ENCODE measurements at regions not wholly inside any gene's neighbourhood (a gene's known extent, or its start where the extent isn't known, plus 50 kb on each side); places are given as distances from the start of the nearest gene placed in this dataset.

DNA sequence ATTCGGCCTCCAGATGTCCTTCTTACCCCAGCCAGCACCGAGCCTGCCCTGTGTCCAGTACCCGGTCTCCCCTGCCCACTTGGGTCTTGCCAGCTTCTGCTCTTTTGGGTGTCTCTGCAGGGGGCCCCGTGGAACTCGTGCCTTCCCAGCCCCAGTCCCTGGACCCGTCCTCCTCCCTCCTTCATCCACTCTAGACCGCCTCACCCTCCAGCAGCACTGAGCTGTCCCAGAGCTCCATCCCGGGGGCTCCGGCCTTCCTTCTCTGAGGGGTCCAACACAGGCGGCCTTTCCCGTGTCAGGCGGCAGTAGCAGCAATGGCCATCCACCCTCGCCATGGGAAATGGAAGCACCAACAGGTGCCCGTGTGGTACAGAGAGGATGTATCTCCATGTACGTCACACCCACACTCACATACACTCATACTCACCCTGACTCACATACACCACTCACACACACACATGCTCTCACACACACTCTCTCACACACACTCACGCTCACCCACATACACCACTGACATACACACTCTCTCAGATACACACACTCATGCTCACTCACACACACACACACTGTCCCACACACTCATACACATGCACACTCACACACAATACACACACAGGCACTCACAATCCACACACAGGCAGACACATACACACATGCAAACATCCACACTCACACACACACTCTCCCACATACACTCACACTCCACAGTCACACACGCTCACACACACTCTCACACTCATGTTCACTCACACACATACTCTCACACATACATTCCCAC is 827.5 kb upstream of the SALL3 start:
- intact Hi-C loops (cut with DNase I, micrococcal nuclease): no loop called here
- no peak for ATAC-seq

DNA sequence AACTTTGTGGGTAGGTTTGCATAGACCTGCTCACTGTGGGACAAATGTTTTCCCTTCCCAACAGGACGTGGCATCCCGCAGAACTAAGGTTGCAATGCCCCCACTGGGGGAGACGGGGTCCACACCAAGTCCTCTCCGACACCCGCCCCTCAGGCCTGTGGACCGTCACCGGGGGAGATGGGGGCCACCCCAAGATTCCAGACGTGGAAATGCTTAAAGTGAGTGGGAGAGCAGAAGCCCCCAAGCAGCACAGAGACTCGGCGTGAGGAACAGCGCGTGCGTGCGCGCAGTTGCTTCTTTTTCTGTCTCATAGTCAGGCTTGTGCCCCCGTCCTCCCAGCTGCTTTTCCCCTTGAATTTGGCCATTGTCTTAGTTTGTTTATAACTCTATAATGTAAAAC is 826.3 kb upstream of the SALL3 start:
- intact Hi-C loops (cut with DNase I, micrococcal nuclease): no loop called here
- no peaks in the 10 kb centered on the region for H3K4me1 Mint-ChIP-seq
- no peak for ATAC-seq
- no peaks in the 10 kb centered on the region for H3K9me3 Mint-ChIP-seq (ENCODE audit: low read depth)
- no peaks in the 10 kb centered on the region for H3K36me3 Mint-ChIP-seq (ENCODE audit: low read depth)
- ChIA-PET POLR2A (no interaction called here), CTCF (no interaction called here)
- no peak overlapping the region for H3K4me3 Mint-ChIP-seq
- H3K27me3 Mint-ChIP-seq: no peaks in the 10 kb centered on the region
- no peak for DNase-seq
- no peak overlapping the region for H3K27ac Mint-ChIP-seq

More for the DNA sequence above, 827.5 kb upstream of the SALL3 start:
- H3K4me3 Mint-ChIP-seq: no peak overlapping the region
- H3K9me3 Mint-ChIP-seq (ENCODE audit: low read depth): no peaks in the 10 kb centered on the region
- DNase-seq: no peak
- POLR2A ChIA-PET: no interaction called here
- no peaks in the 10 kb centered on the region for H3K4me1 Mint-ChIP-seq
- no peaks in the 10 kb centered on the region for H3K36me3 Mint-ChIP-seq (ENCODE audit: low read depth)
- no peaks in the 10 kb centered on the region for H3K27me3 Mint-ChIP-seq
- CTCF ChIA-PET: no interaction called here
- H3K27ac Mint-ChIP-seq: no peak overlapping the region

DNA sequence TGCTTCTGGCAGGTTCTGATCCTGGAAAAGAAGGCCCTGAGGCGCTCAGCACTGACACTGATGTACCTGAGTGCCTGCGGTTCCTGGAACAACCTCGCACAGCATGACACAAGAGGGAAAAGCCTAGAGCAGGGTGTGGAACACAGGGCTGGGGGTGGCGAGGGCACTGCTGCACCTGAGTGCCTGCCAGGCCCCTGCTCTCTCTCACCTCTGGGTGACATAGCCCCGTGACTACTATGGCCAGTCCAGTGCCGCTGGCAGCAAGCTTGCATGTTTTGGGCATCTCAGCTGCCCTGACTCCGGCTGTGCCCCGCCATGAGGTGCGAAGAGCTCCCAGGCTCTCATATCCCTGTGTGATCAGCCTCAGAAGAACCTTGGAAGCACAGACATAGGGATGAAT is 825.2 kb upstream of the SALL3 start:
- H3K4me3 Mint-ChIP-seq: no peak overlapping the region
- no peaks in the 10 kb centered on the region for H3K9me3 Mint-ChIP-seq (ENCODE audit: low read depth)
- H3K4me1 Mint-ChIP-seq: no peaks in the 10 kb centered on the region
- ATAC-seq: no peak
- DNase-seq: no peak
- H3K36me3 Mint-ChIP-seq (ENCODE audit: low read depth): no peaks in the 10 kb centered on the region
- CTCF ChIA-PET: no interaction called here
- POLR2A ChIA-PET: no interaction called here
- H3K27ac Mint-ChIP-seq: no peak overlapping the region
- intact Hi-C loops (cut with DNase I, micrococcal nuclease): no loop called here
- no peaks in the 10 kb centered on the region for H3K27me3 Mint-ChIP-seq

DNA sequence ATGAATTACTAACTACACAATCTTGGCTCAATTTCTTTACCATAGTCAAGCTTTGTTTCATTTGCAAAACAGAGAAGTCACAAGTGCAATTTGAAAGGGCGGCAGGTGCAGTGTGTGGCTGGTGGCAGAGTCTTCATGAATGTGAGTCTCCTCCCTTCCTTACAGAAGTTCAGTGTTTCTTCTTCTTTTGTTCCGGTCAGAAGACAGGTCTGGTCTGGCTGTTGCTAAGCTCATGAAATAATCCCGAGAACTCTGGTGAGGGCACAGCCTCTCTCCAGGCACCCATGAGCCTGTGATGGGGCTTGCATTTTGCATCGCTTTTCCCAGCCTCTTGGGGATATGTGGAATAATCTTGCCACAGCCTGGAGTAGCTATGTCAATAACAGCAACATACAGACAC is 824.8 kb upstream of the SALL3 start:
- H3K36me3 Mint-ChIP-seq (ENCODE audit: low read depth): no peaks in the 10 kb centered on the region
- H3K27ac Mint-ChIP-seq: no peak overlapping the region
- ATAC-seq (no peak), DNase-seq (no peak)
- ChIA-PET CTCF (no interaction called here), POLR2A (no interaction called here)
- no peaks in the 10 kb centered on the region for H3K27me3 Mint-ChIP-seq
- intact Hi-C loops (cut with DNase I, micrococcal nuclease): no loop called here
- no peaks in the 10 kb centered on the region for H3K4me1 Mint-ChIP-seq
- no peak overlapping the region for H3K4me3 Mint-ChIP-seq
- no peaks in the 10 kb centered on the region for H3K9me3 Mint-ChIP-seq (ENCODE audit: low read depth)

DNA sequence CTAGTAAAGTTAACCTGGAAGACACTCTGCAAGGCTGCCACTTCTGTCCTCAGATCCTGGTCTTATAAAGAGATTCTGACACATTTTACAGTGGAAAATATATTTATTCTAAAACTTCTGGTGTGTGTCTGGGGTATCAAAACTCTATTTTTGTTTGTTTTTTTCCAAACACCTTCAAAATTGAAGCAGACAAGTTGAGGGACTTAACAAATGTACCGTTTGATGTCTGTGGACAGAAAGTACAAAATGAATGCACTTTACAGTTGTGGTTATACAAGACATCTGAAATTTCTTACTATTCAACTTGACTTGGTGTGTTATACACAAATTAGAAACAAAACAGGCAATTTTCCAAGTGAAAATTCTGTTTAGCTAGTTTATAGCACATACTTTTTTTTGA is 823.2 kb upstream of the SALL3 start:
- H3K27ac Mint-ChIP-seq: no peak overlapping the region
- ChIA-PET POLR2A (no interaction called here), CTCF (no interaction called here)
- H3K4me3 Mint-ChIP-seq: no peak overlapping the region
- no peaks in the 10 kb centered on the region for H3K36me3 Mint-ChIP-seq (ENCODE audit: low read depth)
- DNase-seq (no peak), ATAC-seq (no peak)
- no peaks in the 10 kb centered on the region for H3K9me3 Mint-ChIP-seq (ENCODE audit: low read depth)
- intact Hi-C loops (cut with DNase I, micrococcal nuclease): no loop called here
- H3K27me3 Mint-ChIP-seq: no peaks in the 10 kb centered on the region
- no peaks in the 10 kb centered on the region for H3K4me1 Mint-ChIP-seq

DNA sequence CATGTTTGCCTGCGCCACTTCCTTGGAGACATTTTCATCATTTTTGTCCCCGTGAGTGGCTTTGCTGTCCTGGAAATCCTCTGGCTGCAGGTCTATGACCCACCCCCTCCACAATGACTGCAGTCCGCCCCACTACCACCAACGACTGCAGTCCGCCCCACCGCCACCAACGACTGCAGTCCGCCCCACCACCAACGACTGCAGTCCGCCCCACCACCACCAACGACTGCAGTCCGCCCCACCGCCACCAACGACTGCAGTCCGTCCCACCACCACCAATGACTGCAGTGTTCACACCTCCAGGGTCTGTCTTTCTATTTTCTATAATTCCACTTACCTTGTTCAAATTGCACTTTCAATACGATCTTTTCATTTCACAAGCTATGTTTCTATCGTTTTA is 820.7 kb upstream of the SALL3 start:
- DNase-seq (no peak), ATAC-seq (no peak)
- POLR2A ChIA-PET: no interaction called here
- no peaks in the 10 kb centered on the region for H3K4me1 Mint-ChIP-seq
- H3K36me3 Mint-ChIP-seq (ENCODE audit: low read depth): no peaks in the 10 kb centered on the region
- no peak overlapping the region for H3K4me3 Mint-ChIP-seq
- H3K9me3 Mint-ChIP-seq (ENCODE audit: low read depth): no peaks in the 10 kb centered on the region
- CTCF ChIA-PET: no interaction called here
- no peaks in the 10 kb centered on the region for H3K27me3 Mint-ChIP-seq
- intact Hi-C loops (cut with DNase I, micrococcal nuclease): no loop called here
- no peak overlapping the region for H3K27ac Mint-ChIP-seq

DNA sequence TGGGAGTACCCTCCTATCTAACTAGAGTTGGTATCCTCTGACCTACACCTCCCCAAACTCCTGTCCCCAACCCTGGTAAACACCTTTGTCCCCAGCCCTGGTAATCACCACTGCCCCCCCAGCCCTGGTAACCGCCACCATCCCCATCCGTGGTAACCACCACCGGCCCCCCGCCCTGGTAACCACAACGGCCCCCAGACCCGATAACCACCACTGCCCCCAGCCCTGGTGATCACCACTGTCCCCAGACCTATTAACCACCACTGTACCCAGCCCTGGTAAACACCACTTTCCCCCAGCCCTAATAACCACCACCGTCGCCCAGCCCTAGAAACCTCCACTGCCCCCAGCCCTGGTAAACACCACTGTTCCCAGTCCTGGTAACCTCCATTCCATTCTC is 820.2 kb upstream of the SALL3 start:
- POLR2A ChIA-PET: no interaction called here
- peaks cover under 1% of the 10 kb centered on the region for H3K27me3 Mint-ChIP-seq
- H3K4me3 Mint-ChIP-seq: no peak overlapping the region
- H3K27ac Mint-ChIP-seq: no peak overlapping the region
- ATAC-seq: no peak
- H3K4me1 Mint-ChIP-seq: no peaks in the 10 kb centered on the region
- CTCF ChIA-PET: no interaction called here
- no peak for DNase-seq
- intact Hi-C loops (cut with DNase I, micrococcal nuclease): no loop called here
- no peaks in the 10 kb centered on the region for H3K36me3 Mint-ChIP-seq (ENCODE audit: low read depth)
- H3K9me3 Mint-ChIP-seq (ENCODE audit: low read depth): no peaks in the 10 kb centered on the region

DNA sequence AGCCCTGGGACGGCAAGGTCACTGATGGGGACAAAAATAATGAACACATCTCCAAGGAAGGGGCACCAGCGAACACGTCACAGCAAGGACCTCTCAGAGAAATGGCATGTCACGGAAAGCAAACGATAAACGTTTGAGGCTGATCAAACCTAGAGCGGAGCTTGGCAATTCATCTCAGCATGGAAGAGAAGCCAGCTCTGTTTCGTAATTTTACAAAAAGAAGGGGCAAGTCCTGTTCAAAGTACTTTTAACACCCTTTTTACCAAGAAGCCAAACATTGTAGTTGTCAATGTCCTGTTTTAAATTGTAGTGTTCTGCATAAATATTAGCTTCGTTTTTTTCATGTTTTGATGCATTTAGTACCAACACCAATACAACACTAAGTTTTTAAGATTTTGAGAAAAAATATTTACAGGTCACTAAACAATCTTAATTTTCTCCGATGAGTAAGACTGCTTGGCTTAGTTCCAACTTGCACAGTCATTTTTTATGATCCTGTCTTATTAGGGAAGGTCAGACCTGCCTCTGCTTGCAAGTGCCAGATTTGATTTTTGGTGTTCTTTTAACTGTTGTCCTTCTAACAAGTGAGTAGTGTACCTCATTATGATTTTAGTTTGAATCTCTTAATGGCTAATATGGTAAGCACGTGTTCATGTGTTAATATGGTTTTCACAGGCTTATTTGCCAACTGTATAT is 818.5 kb upstream of the SALL3 start:
- intact Hi-C loops (cut with DNase I, micrococcal nuclease): no loop called here
- no peak for DNase-seq
- Mint-ChIP-seq H3K4me1 (no peaks in the 10 kb centered on the region), H3K4me3 (no peak overlapping the region), H3K9me3 (ENCODE audit: low read depth) (no peaks in the 10 kb centered on the region), H3K27ac (no peak overlapping the region), H3K36me3 (ENCODE audit: low read depth) (no peaks in the 10 kb centered on the region), H3K27me3 (peaks cover 5% of the 10 kb centered on the region)
- ChIA-PET POLR2A (no interaction called here), CTCF (no interaction called here)
- ATAC-seq: no peak

DNA sequence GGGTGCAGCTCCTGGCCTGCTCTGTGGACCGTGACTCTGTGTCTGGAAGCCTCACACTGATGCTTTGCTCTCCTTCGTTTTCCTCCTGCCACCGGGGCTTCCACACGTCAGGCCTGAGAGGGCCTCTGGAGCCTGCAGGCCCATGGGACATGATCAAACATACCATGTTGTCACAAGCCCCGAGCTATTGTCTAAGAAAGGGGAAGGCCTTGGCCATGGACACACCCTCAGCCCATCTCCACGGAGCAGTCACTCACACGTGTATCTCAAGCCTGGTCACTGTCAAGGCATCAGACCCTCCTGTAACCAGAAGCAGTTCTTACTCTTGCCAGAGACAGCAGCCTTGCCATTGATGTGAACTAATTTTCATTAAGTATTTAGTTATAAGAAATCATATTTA is 814.1 kb upstream of the SALL3 start:
- Mint-ChIP-seq H3K4me1 (no peaks in the 10 kb centered on the region), H3K27me3 (peaks cover 5% of the 10 kb centered on the region), H3K4me3 (no peak overlapping the region), H3K36me3 (ENCODE audit: low read depth) (no peaks in the 10 kb centered on the region), H3K27ac (no peak overlapping the region), H3K9me3 (ENCODE audit: low read depth) (no peaks in the 10 kb centered on the region)
- DNase-seq (no peak), ATAC-seq (no peak)
- POLR2A ChIA-PET: no interaction called here
- intact Hi-C loops (cut with DNase I, micrococcal nuclease): no loop called here
- CTCF ChIA-PET: interaction anchor here (0.7 kb wide), 1 partner anchor 1939 kb away, joined by 3 read pairs; no protein-coding TSS in a partner anchor

DNA sequence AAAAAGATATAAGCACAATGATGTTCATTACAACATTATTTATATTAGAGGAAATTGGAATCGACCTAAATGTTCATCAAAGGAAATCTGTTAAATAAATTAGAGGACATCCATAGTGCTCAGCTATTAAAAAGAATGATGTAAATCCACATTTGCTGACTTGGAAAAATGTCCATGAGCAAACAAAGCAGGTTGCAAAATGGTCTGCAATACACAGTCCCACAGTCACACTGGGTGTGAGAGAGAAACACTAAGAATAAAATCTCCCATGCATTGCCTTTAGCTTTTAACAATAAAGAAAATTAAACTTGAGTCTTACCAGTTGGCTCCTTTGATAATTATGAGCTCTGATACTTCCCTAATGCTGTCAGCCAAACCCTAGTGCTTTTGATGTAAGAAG is 811.1 kb upstream of the SALL3 start:
- H3K27ac Mint-ChIP-seq: no peak overlapping the region
- ChIA-PET POLR2A (no interaction called here), CTCF (interaction anchor here (0.7 kb wide), 1 partner anchor 185 kb away, joined by 3 read pairs; no protein-coding TSS in a partner anchor)
- intact Hi-C loops (cut with DNase I, micrococcal nuclease): no loop called here
- H3K4me1 Mint-ChIP-seq: no peaks in the 10 kb centered on the region
- no peaks in the 10 kb centered on the region for H3K36me3 Mint-ChIP-seq (ENCODE audit: low read depth)
- H3K4me3 Mint-ChIP-seq: no peak overlapping the region
- ATAC-seq (no peak), DNase-seq (no peak)
- peaks cover 5% of the 10 kb centered on the region for H3K27me3 Mint-ChIP-seq
- no peaks in the 10 kb centered on the region for H3K9me3 Mint-ChIP-seq (ENCODE audit: low read depth)

DNA sequence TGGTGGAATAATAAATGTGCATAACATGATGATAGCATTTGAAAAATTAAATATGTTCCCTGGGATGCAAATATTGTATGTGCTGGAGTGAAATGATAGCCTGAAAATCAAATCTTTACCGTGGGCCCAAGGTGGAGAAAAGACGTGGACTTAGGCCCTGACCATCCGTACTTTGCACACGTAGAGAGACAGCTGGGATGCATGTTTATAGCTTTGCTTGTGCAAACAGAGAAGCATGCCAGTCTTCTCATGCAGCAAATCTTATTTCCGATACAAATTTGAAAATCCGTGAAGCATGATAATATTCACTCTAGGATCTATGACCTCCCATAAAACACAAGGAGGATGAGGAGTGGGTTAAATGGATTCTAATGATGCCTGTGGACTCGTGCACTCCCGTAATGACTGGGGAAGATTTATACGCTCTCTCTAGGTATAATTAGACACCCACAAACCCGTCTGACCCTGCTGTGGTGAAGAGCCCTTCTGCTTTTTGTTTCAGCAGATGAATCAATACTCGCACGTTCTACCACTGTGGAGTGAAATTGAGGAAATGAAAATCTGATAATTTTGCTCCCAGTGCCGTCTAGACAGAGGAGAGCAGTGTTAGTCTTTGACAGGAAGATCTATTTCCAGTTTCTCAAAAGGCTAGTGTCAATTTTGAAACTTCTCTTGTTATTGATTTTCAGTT is 810.3 kb upstream of the SALL3 start:
- Mint-ChIP-seq H3K27ac (no peak overlapping the region), H3K27me3 (peaks cover 5% of the 10 kb centered on the region), H3K36me3 (ENCODE audit: low read depth) (no peaks in the 10 kb centered on the region), H3K4me1 (no peaks in the 10 kb centered on the region), H3K4me3 (no peak overlapping the region), H3K9me3 (ENCODE audit: low read depth) (no peaks in the 10 kb centered on the region)
- DNase-seq (no peak), ATAC-seq (no peak)
- intact Hi-C loops (cut with DNase I, micrococcal nuclease): no loop called here
- CTCF ChIA-PET: no interaction called here
- POLR2A ChIA-PET: no interaction called here

DNA sequence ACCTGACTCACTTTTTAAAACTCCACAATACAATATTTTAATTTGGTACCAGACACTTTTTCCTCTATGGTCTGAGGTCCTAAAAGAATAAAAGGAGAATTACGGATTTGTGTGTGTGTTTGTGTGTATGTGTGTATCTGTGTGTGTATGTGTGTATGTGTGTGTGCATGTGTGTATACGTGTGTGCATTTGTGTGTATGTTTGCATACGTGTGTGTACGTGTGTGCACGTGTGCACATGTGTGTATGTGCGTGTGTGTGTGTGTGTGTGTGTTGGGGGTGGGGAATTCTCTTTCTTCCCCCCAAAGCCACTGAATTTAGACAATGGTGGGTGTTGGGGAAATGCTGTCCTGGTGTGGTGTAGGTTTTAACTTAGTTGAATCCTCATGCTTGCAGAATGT is 807.7 kb upstream of the SALL3 start:
- intact Hi-C loops (cut with DNase I, micrococcal nuclease): no loop called here
- H3K4me3 Mint-ChIP-seq: no peak overlapping the region
- ATAC-seq (no peak), DNase-seq (no peak)
- no peak overlapping the region for H3K27ac Mint-ChIP-seq
- CTCF ChIA-PET: no interaction called here
- no peaks in the 10 kb centered on the region for H3K4me1 Mint-ChIP-seq
- H3K36me3 Mint-ChIP-seq (ENCODE audit: low read depth): no peaks in the 10 kb centered on the region
- POLR2A ChIA-PET: no interaction called here
- no peaks in the 10 kb centered on the region for H3K27me3 Mint-ChIP-seq
- no peaks in the 10 kb centered on the region for H3K9me3 Mint-ChIP-seq (ENCODE audit: low read depth)
